ENCODE measurements at regions not wholly inside any gene's neighbourhood (a gene's known extent, or its start where the extent isn't known, plus 50 kb on each side); places are given as distances from the start of the nearest gene placed in this dataset.

- DNase-seq (ENCODE audit: low read depth, low spot score): no peak
- no peak overlapping the region for H3K27ac ChIP-seq
Observed at GRCh38 chrX:39854772-39855747, 242.7 kb downstream of the BCOR start.

- no peak for DNase-seq (ENCODE audit: low read depth, low spot score)
- H3K27ac ChIP-seq: no peak overlapping the region
Observed at GRCh38 chrX:39855748-39856129, 242.0 kb downstream of the BCOR start.

- H3K27ac ChIP-seq: no peak overlapping the region
Observed at GRCh38 chrX:39856472-39857121, 241.2 kb downstream of the BCOR start.

DNA sequence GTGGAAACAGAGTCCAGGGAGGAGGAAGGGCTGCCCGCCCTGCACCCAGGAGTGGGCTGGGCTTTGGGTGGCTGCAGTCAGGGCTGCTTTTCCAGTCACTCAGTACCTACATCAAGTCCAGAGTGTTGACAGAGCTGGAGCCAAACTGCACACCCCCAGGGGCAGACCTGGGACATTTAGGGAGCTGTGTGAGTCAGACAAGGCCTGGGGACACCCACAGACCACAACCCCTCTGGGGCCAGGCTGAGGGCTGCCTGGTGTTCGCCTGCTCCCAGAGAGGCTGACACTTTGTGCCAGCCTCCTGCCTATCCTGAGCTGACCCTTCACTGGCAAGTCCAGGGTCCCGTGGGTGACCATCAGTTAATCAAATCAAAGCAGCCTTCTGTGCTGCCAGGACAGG is 240.0 kb downstream of the BCOR start:
- H3K27ac ChIP-seq: no peak overlapping the region
- DNase-seq (ENCODE audit: low read depth, low spot score): no peak

More at GRCh38 chrX:39856472-39857121, 241.2 kb downstream of the BCOR start:
- no peak for DNase-seq (ENCODE audit: low read depth, low spot score)

DNA sequence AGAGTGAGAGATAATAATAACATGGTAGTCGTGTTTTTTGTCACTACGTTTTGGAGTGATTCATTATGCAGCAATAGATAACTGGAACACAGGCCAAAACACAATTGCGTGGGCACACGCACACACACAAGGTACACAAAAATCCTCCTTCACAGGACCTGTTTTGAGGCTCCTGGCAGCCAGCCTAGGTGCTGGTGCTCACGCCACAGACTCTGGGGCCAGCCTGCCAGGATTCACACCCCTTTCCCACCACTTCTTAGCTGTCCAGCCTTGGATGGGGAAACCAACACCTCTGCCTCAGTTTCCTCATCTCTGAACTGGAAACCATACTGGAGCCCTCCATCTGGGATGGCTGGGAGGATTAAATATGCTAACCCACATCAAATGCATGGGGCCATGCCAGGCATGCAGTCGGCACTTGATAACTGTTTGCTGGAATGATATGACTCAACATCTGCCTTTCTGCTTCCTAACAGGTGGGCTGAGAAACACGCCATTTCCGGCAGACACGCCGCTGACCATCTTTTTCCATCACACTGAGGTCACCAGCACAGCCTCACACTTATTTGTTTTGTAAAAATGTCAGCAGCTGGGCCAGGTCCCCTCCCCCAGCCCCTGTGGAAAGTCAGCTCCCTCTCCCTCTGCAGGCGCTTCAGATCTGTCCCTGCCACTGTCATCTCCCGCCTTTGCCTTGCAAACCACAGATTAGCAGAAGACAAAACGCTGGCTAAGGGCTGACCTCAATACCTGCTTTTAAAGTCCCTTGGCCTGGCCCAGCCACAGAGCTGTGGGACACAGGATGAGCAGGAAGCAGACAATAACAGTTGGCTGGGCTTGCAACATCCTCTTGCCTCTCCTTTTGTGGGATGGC is 237.5 kb downstream of the BCOR start:
- no peak overlapping the region for H3K27ac ChIP-seq

DNA sequence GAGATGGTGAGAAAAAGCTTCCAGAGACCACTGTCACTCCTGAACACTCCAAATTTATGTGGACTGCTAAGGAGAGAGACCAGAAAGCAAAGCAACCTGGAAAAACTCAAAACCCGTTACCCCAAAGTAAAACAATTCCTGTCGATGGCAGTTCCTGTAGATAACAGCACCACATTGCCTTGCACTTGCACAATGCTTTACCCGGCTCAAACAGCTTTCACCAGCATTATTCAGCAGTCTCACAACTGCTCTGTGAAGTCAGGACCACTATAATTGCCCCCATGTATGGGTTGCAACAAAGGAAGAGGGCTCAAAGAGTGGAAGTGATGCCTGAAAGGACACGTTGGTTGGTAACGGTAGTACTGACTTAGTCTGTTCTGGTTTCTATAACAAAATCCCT is 234.8 kb downstream of the BCOR start:
- H3K27ac ChIP-seq: no peak overlapping the region

More for the DNA sequence above, 237.5 kb downstream of the BCOR start:
- DNase-seq (ENCODE audit: low read depth, low spot score): no peak

DNA sequence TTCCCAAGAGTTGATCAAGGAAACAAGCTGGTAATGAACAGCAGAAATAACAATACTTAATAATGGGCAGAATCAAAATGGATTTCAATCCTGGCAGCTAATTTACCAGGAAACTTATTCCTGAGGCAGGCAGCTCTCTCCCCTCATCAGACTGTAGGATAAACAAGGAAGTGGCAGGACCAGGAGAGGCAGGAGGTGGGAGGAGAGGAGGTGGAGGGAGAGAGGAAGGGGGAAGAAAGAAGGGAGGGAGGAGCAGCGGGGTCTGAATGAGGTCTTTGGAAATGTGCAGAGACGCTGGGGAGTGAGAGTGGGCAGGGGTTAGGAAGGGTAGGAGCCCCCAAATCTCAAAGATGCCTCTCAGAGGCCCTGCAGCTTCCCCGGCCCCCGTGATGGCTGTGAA is 231.5 kb downstream of the BCOR start:
- no peak for DNase-seq (ENCODE audit: low read depth, low spot score)
- H3K27ac ChIP-seq: no peak overlapping the region

More for the DNA sequence above, 234.8 kb downstream of the BCOR start:
- no peak for DNase-seq (ENCODE audit: low read depth, low spot score)

DNA sequence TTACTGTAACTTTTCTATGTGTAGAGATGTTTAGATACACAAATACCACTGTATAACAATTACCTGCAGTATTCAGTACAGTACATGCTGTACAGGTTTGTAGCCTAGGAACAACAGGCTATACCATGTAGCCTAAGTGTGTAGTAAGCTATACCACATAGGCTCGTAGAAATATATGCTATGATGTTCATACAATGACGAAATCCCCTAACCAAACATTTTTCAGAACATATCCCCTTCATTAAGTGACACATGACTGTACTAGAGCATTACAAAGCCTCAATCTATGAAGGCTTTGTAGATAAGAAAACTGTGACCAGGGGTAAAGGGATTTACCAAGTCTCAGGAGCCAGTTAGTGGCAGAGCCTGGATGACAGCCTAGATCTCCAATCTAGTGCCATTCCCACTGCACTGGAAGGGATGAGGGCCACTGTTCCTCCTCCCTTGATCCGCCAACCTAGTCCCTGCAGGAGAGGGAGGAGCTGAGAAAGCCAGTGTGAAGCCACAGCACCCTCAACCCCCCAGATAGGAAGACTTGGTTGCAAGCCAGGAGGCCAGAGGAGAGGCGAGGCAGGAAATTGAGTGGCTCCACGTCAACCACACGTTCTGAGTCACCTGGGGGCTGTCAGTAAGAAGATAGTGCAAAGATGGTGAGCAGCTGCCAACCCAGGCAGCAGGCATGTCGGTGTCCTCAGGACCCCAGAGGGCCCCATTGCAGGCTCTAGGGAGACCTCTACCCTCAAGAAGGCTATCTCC is 227.7 kb downstream of the BCOR start:
- no peak overlapping the region for H3K27ac ChIP-seq

DNA sequence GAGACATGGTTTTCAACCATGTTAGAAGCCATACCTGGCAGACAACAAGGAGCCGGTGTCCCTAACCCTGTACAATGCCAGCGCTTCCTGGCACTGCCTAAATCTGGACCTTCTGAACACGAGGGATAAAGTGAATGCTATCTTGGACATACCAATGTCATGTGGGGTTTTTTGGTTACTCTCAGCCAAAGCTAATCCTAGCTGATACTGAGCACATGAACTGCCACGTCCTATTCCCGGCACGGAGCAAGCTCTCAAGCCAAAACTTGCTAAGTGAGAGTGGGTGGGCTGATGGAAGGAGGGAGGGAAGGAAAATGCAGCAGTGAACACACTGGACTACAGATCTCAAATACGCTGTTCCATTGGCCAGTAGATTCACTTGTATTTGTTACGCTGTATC is 226.1 kb downstream of the BCOR start:
- DNase-seq (ENCODE audit: low read depth, low spot score): no peak
- no peak overlapping the region for H3K27ac ChIP-seq

More for the DNA sequence above, 227.7 kb downstream of the BCOR start:
- DNase-seq (ENCODE audit: low read depth, low spot score): no peak

DNA sequence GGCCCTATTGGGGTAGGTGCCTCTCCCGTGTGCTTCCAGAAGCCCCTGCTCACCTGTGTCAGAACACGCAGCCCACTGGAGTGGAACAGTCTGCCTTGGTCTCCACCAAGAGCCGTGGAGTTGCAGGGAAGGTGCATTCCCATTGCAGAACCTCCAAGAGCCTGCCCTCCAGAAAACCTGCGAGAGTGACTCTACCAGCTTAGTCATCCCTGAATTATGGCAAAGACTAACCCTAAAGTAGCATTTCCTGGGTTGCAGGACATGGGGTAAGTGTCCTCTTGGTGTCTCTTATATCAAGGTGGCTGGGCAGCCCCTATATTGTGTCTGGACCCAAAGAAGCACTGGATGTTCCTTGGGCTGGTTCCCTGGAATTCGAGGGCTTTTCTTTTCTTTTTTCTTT is 224.6 kb downstream of the BCOR start:
- no peak for DNase-seq (ENCODE audit: low read depth, low spot score)

DNA sequence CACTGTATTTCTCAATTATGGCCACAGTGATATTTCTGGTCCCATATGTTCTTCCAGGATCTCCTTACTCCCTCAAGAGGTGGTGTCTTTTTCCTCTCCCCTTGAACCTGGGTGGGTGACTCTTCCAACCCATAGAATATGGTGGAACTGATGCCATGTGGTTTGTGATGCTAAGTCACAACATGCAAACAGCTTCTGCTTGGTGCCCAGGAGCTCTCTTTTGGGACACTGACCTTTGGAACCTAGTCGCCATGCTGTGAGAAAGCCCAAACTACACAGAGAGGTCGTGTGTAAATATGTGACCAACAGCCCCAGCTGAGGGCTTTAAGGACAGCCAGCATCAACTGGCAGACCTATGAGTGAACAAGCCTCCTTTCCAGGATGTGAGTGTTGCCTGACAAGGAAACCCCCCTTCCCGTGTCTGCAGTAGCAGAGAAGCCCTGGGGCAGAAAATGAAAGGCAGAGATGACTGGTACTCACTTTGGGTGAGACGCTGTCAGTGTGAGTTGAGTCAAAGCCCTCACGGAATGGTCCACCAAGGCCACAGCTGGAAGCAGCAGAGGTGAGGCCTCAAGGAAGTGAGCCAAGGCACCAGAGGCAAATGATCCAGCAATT is 223.4 kb downstream of the BCOR start:
- no peak overlapping the region for H3K27ac ChIP-seq
- no peak for DNase-seq (ENCODE audit: low read depth, low spot score)

More for the DNA sequence above, 224.6 kb downstream of the BCOR start:
- no peak overlapping the region for H3K27ac ChIP-seq

GRCh38 chrX:39875834-39876628 is 221.7 kb downstream of the BCOR start:
- no peak for DNase-seq (ENCODE audit: low read depth, low spot score)
- H3K27ac ChIP-seq: no peak overlapping the region

GRCh38 chrX:39877905-39878304 is 219.9 kb downstream of the BCOR start:
- no peak for DNase-seq (ENCODE audit: low read depth, low spot score)

GRCh38 chrX:39883666-39884065 is 214.1 kb downstream of the BCOR start:
- DNase-seq (ENCODE audit: low read depth, low spot score): no peak
- no peak overlapping the region for H3K27ac ChIP-seq

More at GRCh38 chrX:39877905-39878304, 219.9 kb downstream of the BCOR start:
- H3K27ac ChIP-seq: no peak overlapping the region

DNA sequence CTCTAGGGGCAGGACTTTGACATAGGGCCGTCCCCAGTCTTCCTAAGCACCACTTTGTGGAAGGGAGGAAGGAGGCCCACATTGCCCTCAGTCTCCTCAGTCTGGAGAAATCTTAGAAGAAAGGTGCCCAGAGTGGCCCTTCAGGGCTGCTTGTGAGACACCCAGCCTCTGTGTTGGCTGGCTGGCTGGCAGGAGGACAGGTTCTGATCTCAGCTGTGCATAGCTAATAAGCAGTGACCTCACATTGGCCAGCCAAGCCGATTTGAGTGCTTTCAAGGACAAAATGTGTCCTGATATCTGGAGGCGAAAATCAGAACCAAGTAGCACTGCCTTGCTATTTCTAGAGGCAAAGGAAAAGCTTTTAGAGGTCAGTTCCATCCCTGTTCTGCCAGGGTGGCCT is 211.5 kb downstream of the BCOR start:
- no peak overlapping the region for H3K27ac ChIP-seq
- no peak for DNase-seq (ENCODE audit: low read depth, low spot score)

GRCh38 chrX:39888730-39889129 is 209.0 kb downstream of the BCOR start:
- H3K27ac ChIP-seq: no peak overlapping the region
- DNase-seq (ENCODE audit: low read depth, low spot score): no peak

DNA sequence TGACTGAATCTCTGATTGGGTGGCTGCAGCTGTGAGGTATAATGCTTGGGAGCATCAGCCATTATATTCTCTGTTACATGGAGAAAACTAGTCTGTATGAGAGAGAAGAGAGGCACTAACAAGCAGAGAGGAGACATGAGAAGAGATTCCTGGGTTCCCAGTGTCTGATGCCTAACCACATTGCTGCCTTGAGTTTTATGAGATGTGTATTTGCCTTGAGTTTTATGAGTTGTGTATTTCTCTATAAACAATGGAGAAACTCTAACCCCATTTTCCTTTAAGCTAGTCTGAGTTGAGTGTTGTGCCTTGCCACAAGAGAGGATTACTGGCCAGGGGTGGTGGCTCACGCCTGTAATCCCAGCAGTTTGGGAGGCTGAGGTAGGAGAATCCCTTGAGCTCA is 208.1 kb downstream of the BCOR start:
- DNase-seq (ENCODE audit: low read depth, low spot score): no peak

GRCh38 chrX:39890807-39891206 is 207.0 kb downstream of the BCOR start:
- peak overlapping the region; percentile 80 for H3K27ac ChIP-seq
- no peak for DNase-seq (ENCODE audit: low read depth, low spot score)

More for the DNA sequence above, 208.1 kb downstream of the BCOR start:
- H3K27ac ChIP-seq: no peak overlapping the region
